ENCODE measurements at regions not wholly inside any gene's neighbourhood (a gene's known extent, or its start where the extent isn't known, plus 50 kb on each side); places are given as distances from the start of the nearest gene placed in this dataset.

GRCh38 chr16:86011532-86011931 lies 112.6 kb downstream of the IRF8 start:
- no peak overlapping the region for H3K27ac ChIP-seq
- no peak for TF ChIP-seq ZFX (IDR thresholded peaks at IDR 0.05)
- no peak for TF ChIP-seq CTCF (conservative IDR thresholded peaks at IDR 0.05)

- no peak for TF ChIP-seq CTCF (conservative IDR thresholded peaks at IDR 0.05)
- TF ChIP-seq ZFX (IDR thresholded peaks at IDR 0.05): no peak
- no peak overlapping the region for H3K27ac ChIP-seq
These were observed 113.3 kb downstream of the IRF8 start for GRCh38 chr16:86012221-86012620.

- TF ChIP-seq ZFX (IDR thresholded peaks at IDR 0.05) (no peak), CTCF (conservative IDR thresholded peaks at IDR 0.05) (no peak)
- H3K27ac ChIP-seq: no peak overlapping the region
These were observed 114.9 kb downstream of the IRF8 start for GRCh38 chr16:86013867-86014266.

- H3K27ac ChIP-seq: no peak overlapping the region
- no peak for TF ChIP-seq ZFX (IDR thresholded peaks at IDR 0.05)
- TF ChIP-seq CTCF (conservative IDR thresholded peaks at IDR 0.05): no peak
These were observed 116.6 kb downstream of the IRF8 start for GRCh38 chr16:86015606-86016005.

GRCh38 chr16:86016201-86016965 lies 117.4 kb downstream of the IRF8 start:
- no peak overlapping the region for H3K27ac ChIP-seq

GRCh38 chr16:86018071-86018470 lies 119.1 kb downstream of the IRF8 start:
- TF ChIP-seq ZFX (IDR thresholded peaks at IDR 0.05): no peak
- TF ChIP-seq CTCF (conservative IDR thresholded peaks at IDR 0.05): no peak
- H3K27ac ChIP-seq: no peak overlapping the region

More at GRCh38 chr16:86016201-86016965, 117.4 kb downstream of the IRF8 start:
- TF ChIP-seq ZFX (IDR thresholded peaks at IDR 0.05) (no peak), CTCF (conservative IDR thresholded peaks at IDR 0.05) (peak; percentile 82)

GRCh38 chr16:86018487-86018886 lies 119.5 kb downstream of the IRF8 start:
- H3K27ac ChIP-seq: no peak overlapping the region
- no peak for TF ChIP-seq ZFX (IDR thresholded peaks at IDR 0.05)
- TF ChIP-seq CTCF (conservative IDR thresholded peaks at IDR 0.05): no peak

All from C4-2B (cell line).